ENCODE measurements at regions not wholly inside any gene's neighbourhood (a gene's known extent, or its start where the extent isn't known, plus 50 kb on each side); places are given as distances from the start of the nearest gene placed in this dataset.
"Not testable (repeated sequence)": the region's sequence is repeated elsewhere in the genome, so short reads cannot be mapped to it uniquely, and the experiment has no call there.

DNA sequence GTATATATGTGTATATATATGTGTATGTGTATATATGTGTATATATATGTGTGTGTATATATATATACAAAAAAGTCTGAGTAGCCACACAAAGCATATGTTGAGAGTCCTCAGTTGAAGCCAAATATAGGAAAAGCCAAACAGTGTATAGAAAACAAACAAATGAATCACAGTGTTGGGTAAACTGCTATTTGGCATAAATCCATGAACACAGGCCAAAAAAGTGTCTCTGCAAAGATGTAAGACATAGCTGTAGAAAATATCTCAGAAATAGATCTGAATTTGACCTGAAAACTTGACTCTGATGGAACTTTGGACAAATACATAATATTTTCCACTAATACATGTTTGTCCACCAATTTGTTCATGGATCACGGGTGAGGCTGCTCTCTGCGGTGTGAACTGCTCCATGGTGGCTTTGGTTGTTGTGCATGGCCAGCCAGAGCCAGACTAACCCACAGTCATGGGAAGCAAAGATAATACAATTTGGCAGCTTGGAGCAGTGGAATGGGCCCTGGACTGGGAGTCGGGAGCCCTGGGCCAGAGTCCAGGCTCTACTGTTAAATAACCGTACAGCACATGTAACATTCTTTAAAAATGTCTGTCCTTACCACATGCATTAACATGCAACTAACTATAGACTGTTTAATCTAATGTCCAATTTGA lies 76.9 kb upstream of the EED start:
- no peaks in the 10 kb centered on the region for H3K36me3 ChIP-seq (ENCODE audit: control insufficient read depth, insufficient read depth, low read length)
- no peak overlapping the region for H3K4me3 ChIP-seq (ENCODE audit: low read length)
- peaks cover 7% of the 10 kb centered on the region for H3K4me1 ChIP-seq (ENCODE audit: control insufficient read depth, insufficient read depth, low read length)
- H3K9me3 ChIP-seq (replicated peaks; ENCODE audit: control insufficient read depth, low read depth, low read length), result no peaks in the 10 kb centered on the region
- peak; percentile 71 for DNase-seq
- no CpG with 5 or more reads among the region's 4 CpGs for WGBS (ENCODE audit: insufficient coverage)
- peak overlapping the region; percentile 20 for H3K27ac ChIP-seq (ENCODE audit: low read length)
- no peaks in the 10 kb centered on the region for H3K27me3 ChIP-seq (ENCODE audit: control insufficient read depth, insufficient read depth, low read length)

GRCh38 chr11:86166287-86166686 lies 78.3 kb upstream of the EED start:
- H3K4me3 ChIP-seq (ENCODE audit: low read length); H3K27me3 ChIP-seq (ENCODE audit: control insufficient read depth, insufficient read depth, low read length); H3K36me3 ChIP-seq (ENCODE audit: control insufficient read depth, insufficient read depth, low read length); H3K27ac ChIP-seq (ENCODE audit: low read length); H3K9me3 ChIP-seq (replicated peaks; ENCODE audit: control insufficient read depth, low read depth, low read length); DNase-seq: not testable (repeated sequence)
- WGBS (ENCODE audit: insufficient coverage), result no CpG with 5 or more reads among the region's 1 CpG
- peaks cover 18% of the 10 kb centered on the region for H3K4me1 ChIP-seq (ENCODE audit: control insufficient read depth, insufficient read depth, low read length)

GRCh38 chr11:86164106-86164505 lies 80.4 kb upstream of the EED start:
- no peaks in the 10 kb centered on the region for H3K9me3 ChIP-seq (replicated peaks; ENCODE audit: control insufficient read depth, low read depth, low read length)
- H3K4me1 ChIP-seq (ENCODE audit: control insufficient read depth, insufficient read depth, low read length), result peaks cover 28% of the 10 kb centered on the region
- no peak overlapping the region for H3K4me3 ChIP-seq (ENCODE audit: low read length)
- H3K36me3 ChIP-seq (ENCODE audit: control insufficient read depth, insufficient read depth, low read length), result no peaks in the 10 kb centered on the region
- no peaks in the 10 kb centered on the region for H3K27me3 ChIP-seq (ENCODE audit: control insufficient read depth, insufficient read depth, low read length)
- H3K27ac ChIP-seq (ENCODE audit: low read length), result no peak overlapping the region
- 67% methylated on average over 1 of the region's 2 CpGs for WGBS (ENCODE audit: insufficient coverage)
- DNase-seq, result no peak

- not testable (repeated sequence) for H3K9me3 ChIP-seq (replicated peaks; ENCODE audit: control insufficient read depth, low read depth, low read length); H3K27me3 ChIP-seq (ENCODE audit: control insufficient read depth, insufficient read depth, low read length); DNase-seq; H3K27ac ChIP-seq (ENCODE audit: low read length); H3K36me3 ChIP-seq (ENCODE audit: control insufficient read depth, insufficient read depth, low read length); H3K4me3 ChIP-seq (ENCODE audit: low read length)
- H3K4me1 ChIP-seq (ENCODE audit: control insufficient read depth, insufficient read depth, low read length), result peaks cover 27% of the 10 kb centered on the region
- WGBS (ENCODE audit: insufficient coverage), result 97% methylated on average over 4 of the region's 6 CpGs
Measured at GRCh38 chr11:86163221-86163876, 81.2 kb upstream of the EED start.

GRCh38 chr11:86162239-86162638 lies 82.3 kb upstream of the EED start:
- peaks cover 24% of the 10 kb centered on the region for H3K4me1 ChIP-seq (ENCODE audit: control insufficient read depth, insufficient read depth, low read length)
- peak overlapping the region; percentile 62 for H3K27ac ChIP-seq (ENCODE audit: low read length)
- no peak overlapping the region for H3K4me3 ChIP-seq (ENCODE audit: low read length)
- H3K9me3 ChIP-seq (replicated peaks; ENCODE audit: control insufficient read depth, low read depth, low read length), result no peaks in the 10 kb centered on the region
- DNase-seq, result peak; percentile 73
- no peaks in the 10 kb centered on the region for H3K36me3 ChIP-seq (ENCODE audit: control insufficient read depth, insufficient read depth, low read length)
- H3K27me3 ChIP-seq (ENCODE audit: control insufficient read depth, insufficient read depth, low read length), result no peaks in the 10 kb centered on the region
- whole genome bisulfite sequencing (ENCODE audit: insufficient coverage), result no CpG with 5 or more reads among the region's 1 CpG

GRCh38 chr11:86161837-86162236 lies 82.7 kb upstream of the EED start:
- peak; percentile 58 for DNase-seq
- Histone ChIP-seq H3K4me1 (ENCODE audit: control insufficient read depth, insufficient read depth, low read length) (peaks cover 24% of the 10 kb centered on the region), H3K36me3 (ENCODE audit: control insufficient read depth, insufficient read depth, low read length) (no peaks in the 10 kb centered on the region), H3K9me3 (replicated peaks; ENCODE audit: control insufficient read depth, low read depth, low read length) (no peaks in the 10 kb centered on the region), H3K4me3 (ENCODE audit: low read length) (no peak overlapping the region), H3K27ac (ENCODE audit: low read length) (peak overlapping the region; percentile 62), H3K27me3 (ENCODE audit: control insufficient read depth, insufficient read depth, low read length) (no peaks in the 10 kb centered on the region)
- no CpG with 5 or more reads among the region's 2 CpGs for WGBS (ENCODE audit: insufficient coverage)

GRCh38 chr11:86161336-86161735 lies 83.2 kb upstream of the EED start:
- Histone ChIP-seq H3K27ac (ENCODE audit: low read length) (peak overlapping the region; percentile 62), H3K4me3 (ENCODE audit: low read length) (no peak overlapping the region), H3K27me3 (ENCODE audit: control insufficient read depth, insufficient read depth, low read length) (no peaks in the 10 kb centered on the region), H3K9me3 (replicated peaks; ENCODE audit: control insufficient read depth, low read depth, low read length) (no peaks in the 10 kb centered on the region), H3K4me1 (ENCODE audit: control insufficient read depth, insufficient read depth, low read length) (peaks cover 24% of the 10 kb centered on the region), H3K36me3 (ENCODE audit: control insufficient read depth, insufficient read depth, low read length) (no peaks in the 10 kb centered on the region)
- peak; percentile 60 for DNase-seq

DNA sequence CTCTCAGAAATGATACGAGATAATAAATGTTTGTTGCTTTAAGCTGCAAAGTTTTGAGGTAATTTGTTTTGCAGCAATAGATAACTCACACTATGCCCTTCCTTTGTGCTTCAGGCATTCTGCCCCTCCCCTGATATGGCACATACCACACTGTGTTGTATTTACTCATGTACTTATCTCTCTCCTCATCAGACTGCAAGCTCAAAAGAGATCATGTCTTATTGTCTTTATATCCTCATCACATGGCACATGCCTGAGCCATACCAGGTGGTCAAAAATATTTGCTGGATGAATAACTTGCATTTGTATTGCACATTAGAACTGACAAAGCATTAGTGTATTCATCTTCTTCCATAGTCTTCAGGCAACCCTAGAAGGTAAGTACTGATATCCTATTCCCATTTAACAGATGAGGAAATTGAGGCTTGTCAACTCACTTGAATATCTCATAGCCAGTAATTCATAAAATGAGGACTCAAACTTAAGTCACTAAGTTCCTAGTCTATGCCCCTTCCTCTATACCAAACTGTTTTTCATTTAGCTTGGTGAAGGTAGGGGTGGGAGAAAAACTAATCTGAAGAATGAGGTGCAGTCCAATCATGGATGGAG lies 83.9 kb upstream of the EED start:
- no peak for DNase-seq
- Histone ChIP-seq H3K4me1 (ENCODE audit: control insufficient read depth, insufficient read depth, low read length) (peaks cover 24% of the 10 kb centered on the region), H3K36me3 (ENCODE audit: control insufficient read depth, insufficient read depth, low read length) (no peaks in the 10 kb centered on the region), H3K9me3 (replicated peaks; ENCODE audit: control insufficient read depth, low read depth, low read length) (no peaks in the 10 kb centered on the region), H3K4me3 (ENCODE audit: low read length) (no peak overlapping the region), H3K27me3 (ENCODE audit: control insufficient read depth, insufficient read depth, low read length) (no peaks in the 10 kb centered on the region), H3K27ac (ENCODE audit: low read length) (no peak overlapping the region)
- no CpG with 5 or more reads among the region's 1 CpG for whole genome bisulfite sequencing (ENCODE audit: insufficient coverage)

GRCh38 chr11:86159581-86159891 lies 85.0 kb upstream of the EED start:
- 17% methylated on average over 2 of the region's 3 CpGs for WGBS (ENCODE audit: insufficient coverage)

DNA sequence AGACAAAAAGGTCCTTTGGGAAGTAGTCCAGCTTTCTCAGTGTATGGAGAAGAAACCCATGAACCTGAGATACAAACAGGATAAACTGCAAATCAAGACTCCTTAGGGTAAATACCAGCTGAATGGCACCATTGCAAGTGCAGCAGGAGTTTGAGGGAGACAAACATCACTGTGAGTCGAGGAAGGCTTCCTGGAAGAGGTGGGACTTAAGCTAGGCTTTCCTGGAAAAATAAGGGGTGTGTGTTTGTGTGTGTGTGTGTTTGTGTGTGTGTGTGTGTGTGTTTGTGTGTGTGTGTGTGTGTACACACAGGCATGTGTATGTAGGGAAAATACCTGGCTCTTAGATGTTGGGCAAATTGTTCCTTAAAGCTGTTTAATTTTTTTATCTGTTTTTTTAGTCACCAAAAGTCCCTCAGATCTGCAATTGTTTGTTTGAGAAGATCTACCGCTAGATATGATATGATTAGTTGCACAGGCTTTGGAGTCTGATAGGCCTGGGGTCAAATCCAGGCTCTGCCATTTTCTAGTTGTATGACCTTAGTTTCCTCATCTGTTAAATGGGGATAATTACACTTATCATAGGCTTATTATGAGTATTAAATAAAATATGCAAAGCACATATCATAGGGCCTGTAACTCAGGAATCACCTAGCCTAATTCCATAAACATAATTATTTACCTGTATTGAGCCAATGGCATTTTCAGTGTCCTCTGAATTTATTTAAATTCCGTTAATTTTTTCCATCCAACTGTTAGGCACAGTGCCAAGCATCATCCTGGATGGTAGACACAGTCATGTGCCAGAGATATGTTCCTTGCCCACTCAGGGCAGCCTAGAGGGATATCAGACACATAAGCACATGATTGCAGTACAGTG lies 85.6 kb upstream of the EED start:
- Histone ChIP-seq H3K36me3 (ENCODE audit: control insufficient read depth, insufficient read depth, low read length) (no peaks in the 10 kb centered on the region), H3K27ac (ENCODE audit: low read length) (no peak overlapping the region), H3K27me3 (ENCODE audit: control insufficient read depth, insufficient read depth, low read length) (no peaks in the 10 kb centered on the region), H3K4me3 (ENCODE audit: low read length) (no peak overlapping the region), H3K9me3 (replicated peaks; ENCODE audit: control insufficient read depth, low read depth, low read length) (no peaks in the 10 kb centered on the region), H3K4me1 (ENCODE audit: control insufficient read depth, insufficient read depth, low read length) (peaks cover 24% of the 10 kb centered on the region)
- WGBS (ENCODE audit: insufficient coverage), result 69% methylated on average over 2 of the region's 3 CpGs
- DNase-seq, result no peak

More at GRCh38 chr11:86159581-86159891, 85.0 kb upstream of the EED start:
- Histone ChIP-seq H3K27ac (ENCODE audit: low read length) (no peak overlapping the region), H3K9me3 (replicated peaks; ENCODE audit: control insufficient read depth, low read depth, low read length) (no peaks in the 10 kb centered on the region), H3K27me3 (ENCODE audit: control insufficient read depth, insufficient read depth, low read length) (no peaks in the 10 kb centered on the region), H3K4me1 (ENCODE audit: control insufficient read depth, insufficient read depth, low read length) (peaks cover 24% of the 10 kb centered on the region), H3K36me3 (ENCODE audit: control insufficient read depth, insufficient read depth, low read length) (no peaks in the 10 kb centered on the region), H3K4me3 (ENCODE audit: low read length) (no peak overlapping the region)
- peak; percentile 53 for DNase-seq

All from muscle of leg (tissue), 3 donors.